ENCODE measurements at regions not wholly inside any gene's neighbourhood (a gene's known extent, or its start where the extent isn't known, plus 50 kb on each side); places are given as distances from the start of the nearest gene placed in this dataset.

GRCh38 chr7:20945451-20945850, 158.8 kb upstream of the SP8 start:
- Histone ChIP-seq H3K4me3 (ENCODE audit: low read depth in 1 of 2, low read length in 2 of 2) (no peak overlapping the region), H3K27me3 (ENCODE audit: low read depth, low read length) (no peaks in the 10 kb centered on the region), H3K9me3 (ENCODE audit: control insufficient read depth in 1 of 2, low read length in 2 of 2) (peaks cover 0 to 2% of the 10 kb centered on the region in 2 donors), H3K36me3 (ENCODE audit: control insufficient read depth in 1 of 2, insufficient read depth in 2 of 2, low read length in 2 of 2) (no peaks in the 10 kb centered on the region), H3K27ac (ENCODE audit: low read length) (no peak overlapping the region), H3K4me1 (ENCODE audit: control insufficient read depth in 1 of 2, insufficient read depth in 2 of 2, low read length in 2 of 2) (no peaks in the 10 kb centered on the region)

GRCh38 chr7:20952916-20953315, 166.2 kb upstream of the SP8 start:
- peaks cover 0 to 3% of the 10 kb centered on the region in 2 donors for H3K4me1 ChIP-seq (ENCODE audit: control insufficient read depth in 1 of 2, insufficient read depth in 2 of 2, low read length in 2 of 2)
- no peaks in the 10 kb centered on the region for H3K36me3 ChIP-seq (ENCODE audit: control insufficient read depth in 1 of 2, insufficient read depth in 2 of 2, low read length in 2 of 2)
- H3K27me3 ChIP-seq (ENCODE audit: low read depth, low read length), result no peaks in the 10 kb centered on the region
- H3K27ac ChIP-seq (ENCODE audit: low read length), result no peak overlapping the region
- H3K9me3 ChIP-seq (ENCODE audit: control insufficient read depth in 1 of 2, low read length in 2 of 2), result peaks cover 0 to 2% of the 10 kb centered on the region in 2 donors
- no peak overlapping the region for H3K4me3 ChIP-seq (ENCODE audit: low read depth in 1 of 2, low read length in 2 of 2)

- H3K27me3 ChIP-seq (ENCODE audit: low read depth, low read length), result no peaks in the 10 kb centered on the region
- H3K9me3 ChIP-seq (ENCODE audit: control insufficient read depth in 1 of 2, low read length in 2 of 2), result no peaks in the 10 kb centered on the region
- H3K4me3 ChIP-seq (ENCODE audit: low read depth in 1 of 2, low read length in 2 of 2), result no peak overlapping the region
- H3K27ac ChIP-seq (ENCODE audit: low read length), result no peak overlapping the region
- peaks cover 0 to 3% of the 10 kb centered on the region in 2 donors for H3K4me1 ChIP-seq (ENCODE audit: control insufficient read depth in 1 of 2, insufficient read depth in 2 of 2, low read length in 2 of 2)
- H3K36me3 ChIP-seq (ENCODE audit: control insufficient read depth in 1 of 2, insufficient read depth in 2 of 2, low read length in 2 of 2), result no peaks in the 10 kb centered on the region
These were observed 168.3 kb upstream of the SP8 start for GRCh38 chr7:20954711-20955619.

GRCh38 chr7:20958572-20958971, 171.9 kb upstream of the SP8 start:
- no peaks in the 10 kb centered on the region for H3K9me3 ChIP-seq (ENCODE audit: control insufficient read depth in 1 of 2, low read length in 2 of 2)
- H3K36me3 ChIP-seq (ENCODE audit: control insufficient read depth in 1 of 2, insufficient read depth in 2 of 2, low read length in 2 of 2), result no peaks in the 10 kb centered on the region

GRCh38 chr7:20959281-20959680, 172.6 kb upstream of the SP8 start:
- Histone ChIP-seq H3K9me3 (ENCODE audit: control insufficient read depth in 1 of 2, low read length in 2 of 2) (no peaks in the 10 kb centered on the region), H3K4me3 (ENCODE audit: low read depth in 1 of 2, low read length in 2 of 2) (no peak overlapping the region), H3K27me3 (ENCODE audit: low read depth, low read length) (no peaks in the 10 kb centered on the region), H3K36me3 (ENCODE audit: control insufficient read depth in 1 of 2, insufficient read depth in 2 of 2, low read length in 2 of 2) (no peaks in the 10 kb centered on the region), H3K4me1 (ENCODE audit: control insufficient read depth in 1 of 2, insufficient read depth in 2 of 2, low read length in 2 of 2) (peaks cover 0 to 3% of the 10 kb centered on the region in 2 donors), H3K27ac (ENCODE audit: low read length) (no peak overlapping the region)

More at GRCh38 chr7:20958572-20958971, 171.9 kb upstream of the SP8 start:
- Histone ChIP-seq H3K4me3 (ENCODE audit: low read depth in 1 of 2, low read length in 2 of 2) (no peak overlapping the region), H3K27me3 (ENCODE audit: low read depth, low read length) (no peaks in the 10 kb centered on the region), H3K27ac (ENCODE audit: low read length) (no peak overlapping the region), H3K4me1 (ENCODE audit: control insufficient read depth in 1 of 2, insufficient read depth in 2 of 2, low read length in 2 of 2) (peaks cover 0 to 3% of the 10 kb centered on the region in 2 donors)

GRCh38 chr7:20963556-20964280, 177.0 kb upstream of the SP8 start:
- no peaks in the 10 kb centered on the region for H3K27me3 ChIP-seq (ENCODE audit: low read depth, low read length)
- no peaks in the 10 kb centered on the region for H3K36me3 ChIP-seq (ENCODE audit: control insufficient read depth in 1 of 2, insufficient read depth in 2 of 2, low read length in 2 of 2)
- H3K9me3 ChIP-seq (ENCODE audit: control insufficient read depth in 1 of 2, low read length in 2 of 2), result no peaks in the 10 kb centered on the region
- H3K4me1 ChIP-seq (ENCODE audit: control insufficient read depth in 1 of 2, insufficient read depth in 2 of 2, low read length in 2 of 2), result no peaks in the 10 kb centered on the region
- no peak overlapping the region for H3K27ac ChIP-seq (ENCODE audit: low read length)
- H3K4me3 ChIP-seq (ENCODE audit: low read depth in 1 of 2, low read length in 2 of 2), result no peak overlapping the region

GRCh38 chr7:20964281-20964918, 177.7 kb upstream of the SP8 start:
- Histone ChIP-seq H3K9me3 (ENCODE audit: control insufficient read depth in 1 of 2, low read length in 2 of 2) (no peaks in the 10 kb centered on the region), H3K27ac (ENCODE audit: low read length) (no peak overlapping the region), H3K4me3 (ENCODE audit: low read depth in 1 of 2, low read length in 2 of 2) (no peak overlapping the region), H3K4me1 (ENCODE audit: control insufficient read depth in 1 of 2, insufficient read depth in 2 of 2, low read length in 2 of 2) (no peaks in the 10 kb centered on the region), H3K27me3 (ENCODE audit: low read depth, low read length) (no peaks in the 10 kb centered on the region), H3K36me3 (ENCODE audit: control insufficient read depth in 1 of 2, insufficient read depth in 2 of 2, low read length in 2 of 2) (no peaks in the 10 kb centered on the region)

- Histone ChIP-seq H3K4me1 (ENCODE audit: control insufficient read depth in 1 of 2, insufficient read depth in 2 of 2, low read length in 2 of 2) (no peaks in the 10 kb centered on the region), H3K9me3 (ENCODE audit: control insufficient read depth in 1 of 2, low read length in 2 of 2) (no peaks in the 10 kb centered on the region)
These were observed 184.5 kb upstream of the SP8 start for GRCh38 chr7:20971219-20971618.

GRCh38 chr7:20980232-20980631, 193.5 kb upstream of the SP8 start:
- H3K36me3 ChIP-seq (ENCODE audit: control insufficient read depth in 1 of 2, insufficient read depth in 2 of 2, low read length in 2 of 2), result no peaks in the 10 kb centered on the region
- H3K27ac ChIP-seq (ENCODE audit: low read length), result no peak overlapping the region
- H3K4me3 ChIP-seq (ENCODE audit: low read depth in 1 of 2, low read length in 2 of 2), result no peak overlapping the region
- H3K4me1 ChIP-seq (ENCODE audit: control insufficient read depth in 1 of 2, insufficient read depth in 2 of 2, low read length in 2 of 2), result no peaks in the 10 kb centered on the region
- no peaks in the 10 kb centered on the region for H3K9me3 ChIP-seq (ENCODE audit: control insufficient read depth in 1 of 2, low read length in 2 of 2)
- H3K27me3 ChIP-seq (ENCODE audit: low read depth, low read length), result no peaks in the 10 kb centered on the region

More at GRCh38 chr7:20971219-20971618, 184.5 kb upstream of the SP8 start:
- no peak overlapping the region for H3K4me3 ChIP-seq (ENCODE audit: low read depth in 1 of 2, low read length in 2 of 2)
- H3K27ac ChIP-seq (ENCODE audit: low read length), result no peak overlapping the region
- H3K36me3 ChIP-seq (ENCODE audit: control insufficient read depth in 1 of 2, insufficient read depth in 2 of 2, low read length in 2 of 2), result no peaks in the 10 kb centered on the region
- H3K27me3 ChIP-seq (ENCODE audit: low read depth, low read length), result no peaks in the 10 kb centered on the region

- Histone ChIP-seq H3K27ac (ENCODE audit: low read length) (no peak overlapping the region), H3K4me3 (ENCODE audit: low read depth in 1 of 2, low read length in 2 of 2) (no peak overlapping the region), H3K9me3 (ENCODE audit: control insufficient read depth in 1 of 2, low read length in 2 of 2) (no peaks in the 10 kb centered on the region), H3K36me3 (ENCODE audit: control insufficient read depth in 1 of 2, insufficient read depth in 2 of 2, low read length in 2 of 2) (no peaks in the 10 kb centered on the region), H3K27me3 (ENCODE audit: low read depth, low read length) (no peaks in the 10 kb centered on the region), H3K4me1 (ENCODE audit: control insufficient read depth in 1 of 2, insufficient read depth in 2 of 2, low read length in 2 of 2) (no peaks in the 10 kb centered on the region)
These were observed 194.1 kb upstream of the SP8 start for GRCh38 chr7:20980668-20981264.

- H3K4me3 ChIP-seq (ENCODE audit: low read depth in 1 of 2, low read length in 2 of 2), result no peak overlapping the region
- no peaks in the 10 kb centered on the region for H3K27me3 ChIP-seq (ENCODE audit: low read depth, low read length)
- H3K9me3 ChIP-seq (ENCODE audit: control insufficient read depth in 1 of 2, low read length in 2 of 2), result no peaks in the 10 kb centered on the region
- H3K36me3 ChIP-seq (ENCODE audit: control insufficient read depth in 1 of 2, insufficient read depth in 2 of 2, low read length in 2 of 2), result no peaks in the 10 kb centered on the region
- H3K4me1 ChIP-seq (ENCODE audit: control insufficient read depth in 1 of 2, insufficient read depth in 2 of 2, low read length in 2 of 2), result no peaks in the 10 kb centered on the region
- no peak overlapping the region for H3K27ac ChIP-seq (ENCODE audit: low read length)
These were observed 201.7 kb upstream of the SP8 start for GRCh38 chr7:20988340-20988739.
